HFFc6 (cell line): ENCODE measurements at regions not wholly inside any gene's neighbourhood (a gene's known extent, or its start where the extent isn't known, plus 50 kb on each side); places are given as distances from the start of the nearest gene placed in this dataset.

ENCODE experiments used
- DNase-seq: peaks from one replicate; pipeline ENCODE4 v3.0.0-alpha.2; 2018
- H3K27ac Mint-ChIP-seq: 2 replicates; pipeline ENCODE4 v1.8.0; 2020; ENCODE audit warnings: mild to moderate bottlenecking, mixed read lengths
- H3K27me3 Mint-ChIP-seq: 2 replicates; pipeline ENCODE4 v1.8.0; 2021; ENCODE audit warnings: mild to moderate bottlenecking, moderate library complexity, mixed read lengths; ENCODE audit not compliant: insufficient read depth
- H3K36me3 Mint-ChIP-seq: 2 replicates; pipeline ENCODE4 v1.8.0; 2021; ENCODE audit warnings: low read depth, mixed read lengths
- H3K4me1 Mint-ChIP-seq: 2 replicates; pipeline ENCODE4 v1.8.0; 2020; ENCODE audit warnings: low read depth, mixed read lengths
- H3K4me3 Mint-ChIP-seq: 2 replicates; pipeline ENCODE4 v1.8.0; 2020; ENCODE audit warnings: mild to moderate bottlenecking, moderate library complexity, mixed read lengths
- H3K9me3 Mint-ChIP-seq: 2 replicates; pipeline ENCODE4 v1.8.0; 2020; ENCODE audit warnings: mild to moderate bottlenecking, mixed read lengths
- CTCF ChIP-seq: fragments of 200-600 bp; sonication (generic); IDR thresholded peaks from 2 replicates; pipeline ENCODE4 v1.5.0; 2021; ENCODE audit warnings: antibody characterized with exemption, mild to moderate bottlenecking

- Mint-ChIP-seq H3K36me3 (no peaks in the 10 kb centered on the region; the same call in 1 of the 2 replicates), H3K4me1 (peaks cover 44% of the 10 kb centered on the region), H3K27me3 (peaks cover 2% of the 10 kb centered on the region; the same call in 1 of the 2 replicates), H3K27ac (no peak overlapping the region; the same call in 1 of the 2 replicates), H3K4me3 (no peak overlapping the region), H3K9me3 (no peaks in the 10 kb centered on the region)
- no peak for DNase-seq
- no peak for TF ChIP-seq CTCF
Measured at GRCh38 chr3:30513374-30514152, 92.8 kb upstream of the TGFBR2 start.

GRCh38 chr3:30516238-30516637, 90.2 kb upstream of the TGFBR2 start:
- Mint-ChIP-seq H3K4me3 (no peak overlapping the region), H3K27ac (no peak overlapping the region), H3K4me1 (peaks cover 36% of the 10 kb centered on the region), H3K36me3 (no peaks in the 10 kb centered on the region; the same call in 1 of the 2 replicates), H3K9me3 (no peaks in the 10 kb centered on the region), H3K27me3 (peaks cover 2% of the 10 kb centered on the region; the same call in 1 of the 2 replicates)
- no peak for DNase-seq
- no peak for TF ChIP-seq CTCF

- H3K27me3 Mint-ChIP-seq, result peaks cover 2% of the 10 kb centered on the region; the same call in 1 of the 2 replicates
- no peaks in the 10 kb centered on the region; the same call in 1 of the 2 replicates for H3K36me3 Mint-ChIP-seq
- H3K4me3 Mint-ChIP-seq, result no peak overlapping the region
- H3K27ac Mint-ChIP-seq, result no peak overlapping the region
- peaks cover 19% of the 10 kb centered on the region for H3K4me1 Mint-ChIP-seq
- DNase-seq, result no peak
- H3K9me3 Mint-ChIP-seq, result no peaks in the 10 kb centered on the region
- no peak for TF ChIP-seq CTCF
Measured at GRCh38 chr3:30518181-30518864, 88.1 kb upstream of the TGFBR2 start.

DNA sequence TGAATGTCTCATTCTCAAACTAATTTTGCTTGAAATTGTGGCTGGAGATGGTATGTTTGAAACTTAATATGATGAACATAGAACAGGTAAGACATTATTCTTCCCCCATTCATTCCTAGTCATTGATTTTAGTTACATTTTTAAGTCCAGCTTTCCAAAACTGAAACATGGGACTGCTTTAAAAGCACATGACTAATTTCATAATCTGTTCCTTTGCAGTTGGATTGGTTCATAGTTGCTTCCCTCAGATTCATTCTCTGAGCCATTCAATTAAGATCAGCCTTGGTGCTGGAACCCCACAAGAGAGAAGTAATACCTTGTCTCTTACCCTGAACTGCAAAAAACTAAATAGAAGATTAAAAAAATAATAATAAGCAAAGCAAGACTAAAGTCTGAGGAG, 87.5 kb upstream of the TGFBR2 start:
- Mint-ChIP-seq H3K36me3 (no peaks in the 10 kb centered on the region; the same call in 1 of the 2 replicates), H3K4me3 (no peak overlapping the region), H3K27me3 (peaks cover 2% of the 10 kb centered on the region; the same call in 1 of the 2 replicates), H3K9me3 (no peaks in the 10 kb centered on the region), H3K4me1 (peaks cover 23% of the 10 kb centered on the region), H3K27ac (no peak overlapping the region)
- no peak for TF ChIP-seq CTCF
- no peak for DNase-seq

DNA sequence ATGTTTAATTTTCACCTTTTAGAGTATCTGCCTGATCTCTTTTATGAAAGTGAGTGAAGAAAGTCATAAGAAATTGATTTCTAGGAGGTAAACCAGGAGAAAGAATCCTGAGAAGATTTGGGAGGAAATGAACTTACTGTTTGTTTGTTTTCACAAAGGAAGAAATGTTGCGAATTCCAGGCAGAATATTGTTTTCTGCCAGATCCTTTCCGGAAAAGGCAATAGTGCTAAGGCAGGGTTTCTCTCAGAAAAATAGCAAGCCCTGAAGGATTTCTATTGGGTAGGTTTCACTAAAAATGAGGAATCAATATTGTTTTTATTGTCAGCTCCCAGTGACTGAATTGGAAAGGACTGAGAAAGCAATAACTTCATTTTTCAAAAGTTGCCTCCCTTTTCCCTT, 85.7 kb upstream of the TGFBR2 start:
- no peak overlapping the region for H3K4me3 Mint-ChIP-seq
- no peaks in the 10 kb centered on the region for H3K36me3 Mint-ChIP-seq
- no peak for TF ChIP-seq CTCF
- H3K9me3 Mint-ChIP-seq, result no peaks in the 10 kb centered on the region
- H3K27me3 Mint-ChIP-seq, result no peaks in the 10 kb centered on the region
- H3K4me1 Mint-ChIP-seq, result peaks cover 30% of the 10 kb centered on the region
- DNase-seq, result no peak
- no peak overlapping the region for H3K27ac Mint-ChIP-seq
